ENCODE measurements at regions not wholly inside any gene's neighbourhood (a gene's known extent, or its start where the extent isn't known, plus 50 kb on each side); places are given as distances from the start of the nearest gene placed in this dataset.

DNA sequence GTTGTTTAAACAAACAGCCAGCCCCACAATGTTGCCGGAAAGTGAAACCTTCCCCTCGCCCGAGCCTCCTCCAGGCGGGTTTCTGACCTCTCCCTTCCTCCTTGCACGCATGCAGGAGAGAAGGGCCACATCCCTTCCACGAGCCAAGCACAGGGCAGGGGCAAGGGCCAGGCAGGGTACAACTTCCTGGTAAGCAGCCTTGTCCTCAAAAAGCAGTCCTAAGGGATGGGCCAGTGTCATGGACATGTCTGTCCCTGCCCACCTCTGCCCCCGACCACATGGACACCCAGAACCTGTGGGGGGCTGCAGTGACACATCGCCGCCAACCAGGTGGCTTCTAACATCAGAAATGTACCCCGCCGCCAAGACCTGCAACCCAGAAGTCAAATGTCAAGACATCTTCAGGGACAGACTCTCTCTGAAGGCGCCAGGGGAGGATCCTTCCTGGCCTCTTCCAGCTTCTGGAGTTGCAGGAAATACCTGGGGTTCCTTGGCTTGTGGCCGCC lies 145.3 kb downstream of the CRYBB2 start:
- no peaks in the 10 kb centered on the region for H3K27me3 ChIP-seq (ENCODE audit: control insufficient read depth in 2 of 2, insufficient read depth in 2 of 2, low read length in 2 of 2)
- no peaks in the 10 kb centered on the region for H3K9me1 ChIP-seq (replicated peaks; ENCODE audit: control insufficient read depth, extremely low read depth, insufficient read depth, low read length)
- no peaks in the 10 kb centered on the region for H3K79me2 ChIP-seq (ENCODE audit: control insufficient read depth, insufficient read depth, low read length)
- H4K20me1 ChIP-seq (replicated peaks; ENCODE audit: control insufficient read depth, extremely low read depth, insufficient read depth, low read length), result no peaks in the 10 kb centered on the region
- H3K27ac ChIP-seq (ENCODE audit: insufficient read depth, low read depth, low read length), result no peak overlapping the region
- H3K4me1 ChIP-seq (ENCODE audit: control insufficient read depth, extremely low read depth, insufficient read depth, low read length), result peaks cover 10% of the 10 kb centered on the region
- no peak overlapping the region for H3K9ac ChIP-seq (replicated peaks; ENCODE audit: extremely low read depth, insufficient read depth, low read length)
- no peak for TF ChIP-seq EZH2 (IDR thresholded peaks at IDR 0.05; ENCODE audit: borderline replicate concordance, low read depth, low read length, severe bottlenecking)
- no peak for TF ChIP-seq MYC (IDR thresholded peaks at IDR 0.05; ENCODE audit: low read depth, low read length)
- no peak for TF ChIP-seq POLR2AphosphoS5 (IDR thresholded peaks at IDR 0.05; ENCODE audit: insufficient read depth, low read depth, low read length)
- TF ChIP-seq POLR2A (IDR thresholded peaks at IDR 0.05; ENCODE audit: low read depth, low read length), result no peak
- no peak for TF ChIP-seq MAX (IDR thresholded peaks at IDR 0.05; ENCODE audit: insufficient read depth, insufficient read length)
- no peak for TF ChIP-seq CTCF (IDR thresholded peaks at IDR 0.05; ENCODE audit: extremely low read depth in 1 of 2, insufficient read depth in 1 of 2, low read depth in 1 of 2, low read length in 2 of 2)
- no peak for TF ChIP-seq JUN (IDR thresholded peaks at IDR 0.05; ENCODE audit: borderline replicate concordance, insufficient read depth, insufficient read length, low read depth)
- TF ChIP-seq FOS (IDR thresholded peaks at IDR 0.05; ENCODE audit: borderline replicate concordance, insufficient read depth, low read length), result no peak
- H3K36me3 ChIP-seq (ENCODE audit: control insufficient read depth in 2 of 2, extremely low read depth in 1 of 2, insufficient read depth in 2 of 2, low read length in 2 of 2), result peaks cover 0 to under 1% of the 10 kb centered on the region in 2 experiments
- no peak overlapping the region for H3K4me2 ChIP-seq (ENCODE audit: insufficient read depth, low read length)
- CTCF ChIA-PET, result interaction anchor here (1.5 kb wide), 1 partner anchor 408 kb away, joined by 3 read pairs; no protein-coding TSS in a partner anchor
- DNase-seq (ENCODE audit: low read depth, low spot score) (no peak), FAIRE-seq (no peak)
- H2AFZ ChIP-seq (ENCODE audit: low read depth, low read length), result no peak overlapping the region
- POLR2A ChIA-PET, result no interaction called here
- no TSS peak for BruUV-seq (replicated peaks)
- dilution Hi-C loops (cut with MboI; ENCODE audit: extremely low pct_ligation_motif_present, low sequenced_read_pairs) (no loop called here), intact Hi-C loops (cut with micrococcal nuclease) (loop anchor here (5.0 kb wide), 2 partner anchors 53 to 338 kb away; no protein-coding TSS in a partner anchor)
- no peaks in the 10 kb centered on the region for H3K9me3 ChIP-seq (replicated peaks; ENCODE audit: control insufficient read depth, insufficient read depth, low read length)
- no peak overlapping the region for H3K4me3 ChIP-seq (replicated peaks in 1 of 3; ENCODE audit: insufficient read depth in 1 of 3, low read depth in 1 of 3, low read length in 3 of 3)
